IMR-90 (cell line): ENCODE measurements at regions not wholly inside any gene's neighbourhood (a gene's known extent, or its start where the extent isn't known, plus 50 kb on each side); places are given as distances from the start of the nearest gene placed in this dataset.

ENCODE experiments used
- ATAC-seq: fragments of 200-7000 bp; cut with Tn5 transposase; 2 replicates; pipeline ENCODE4 v1.9.1; 2020; ENCODE audit warnings: low read depth, mild to moderate bottlenecking, moderate library complexity
- BruUV-seq: library from RNA; stranded (reverse); fragments of 400-500 nt; replicated peaks from 2 replicates; lab custom pipeline; 2021; lab: Mats Ljungman, UMichigan
- CTCF ChIA-PET: fragments of 300-600 bp; formaldehyde crosslinking; extraction: SDS; loops from one replicate; lab custom pipeline; 2021; ENCODE audit warnings: antibody characterized with exemption; lab: Yijun Ruan, JAX
- POLR2A ChIA-PET: fragments of 300-600 bp; sonication (Branson Sonifier 250); formaldehyde crosslinking; loops from one replicate; lab custom pipeline; 2022; ENCODE audit warnings: antibody characterized with exemption; ENCODE audit not compliant: unreplicated experiment; lab: Charles Lee
- DNase-seq: peaks from one replicate; pipeline ENCODE4 v3.0.0; 2013
- H2AFZ ChIP-seq: replicated peaks from 2 replicates; pipeline ENCODE3; 2013; ENCODE audit warnings: low read length, mild to moderate bottlenecking; ENCODE audit not compliant: poor library complexity
- H2AK5ac ChIP-seq: 2 replicates; pipeline ENCODE4 v1.6.1; 2013; ENCODE audit warnings: low read depth, low read length, inconsistent platforms
- H2AK9ac ChIP-seq: replicated peaks from 2 replicates; pipeline ENCODE3; 2013; ENCODE audit warnings: mild to moderate bottlenecking, low read depth, low read length, moderate library complexity; ENCODE audit not compliant: poor library complexity
- H2BK120ac ChIP-seq: 2 replicates; pipeline ENCODE4 v1.6.1; 2013; ENCODE audit warnings: low read depth, low read length, inconsistent platforms
- H2BK15ac ChIP-seq: 3 replicates; pipeline ENCODE4 v1.6.1; 2013; ENCODE audit warnings: low read depth, low read length, inconsistent platforms
- H2BK20ac ChIP-seq: 2 replicates; pipeline ENCODE4 v1.6.1; 2013; ENCODE audit warnings: low read depth, mild to moderate bottlenecking, inconsistent platforms, low read length, moderate library complexity
- H2BK5ac ChIP-seq: 2 replicates; pipeline ENCODE4 v1.6.1; 2013; ENCODE audit warnings: mild to moderate bottlenecking, low read depth, low read length, inconsistent platforms; ENCODE audit not compliant: poor library complexity, severe bottlenecking
- H3K14ac ChIP-seq: replicated peaks from 2 replicates; pipeline ENCODE4 v1.6.1; 2013; ENCODE audit warnings: low read depth, low read length, inconsistent platforms
- H3K18ac ChIP-seq: 2 replicates; pipeline ENCODE4 v1.6.1; 2013; ENCODE audit warnings: low read depth, low read length, control low read depth
- H3K23ac ChIP-seq: 2 replicates; pipeline ENCODE4 v1.6.1; 2013; ENCODE audit warnings: low read depth, low read length, inconsistent platforms
- H3K27ac ChIP-seq: 2 replicates; pipeline ENCODE4 v1.5.1; 2013; ENCODE audit warnings: mild to moderate bottlenecking, control low read depth, low read length; ENCODE audit not compliant: insufficient read depth
- H3K27me3 ChIP-seq: 2 replicates; pipeline ENCODE4 v1.6.1; 2013; ENCODE audit warnings: low read length; ENCODE audit not compliant: control insufficient read depth, insufficient read depth
- H3K36me3 ChIP-seq: 2 replicates; pipeline ENCODE4 v1.6.1; 2013; ENCODE audit warnings: low read length, mixed read lengths; ENCODE audit not compliant: control insufficient read depth, insufficient read depth
- H3K4ac ChIP-seq: 2 replicates; pipeline ENCODE4 v1.6.1; 2013; ENCODE audit warnings: low read depth, low read length, inconsistent platforms
- H3K4me1 ChIP-seq: 2 replicates; pipeline ENCODE4 v1.6.1; 2013; ENCODE audit warnings: low read length, mixed read lengths; ENCODE audit not compliant: control insufficient read depth, insufficient read depth
- H3K4me2 ChIP-seq: 2 replicates; pipeline ENCODE4 v1.6.1; 2013; ENCODE audit warnings: low read depth, mild to moderate bottlenecking, control low read depth, low read length, moderate library complexity
- H3K4me3 ChIP-seq: 2 replicates; pipeline ENCODE4 v1.5.1; 2013; ENCODE audit warnings: low read depth, mild to moderate bottlenecking, control low read depth, low read length, moderate library complexity; ENCODE audit not compliant: insufficient read depth
- H3K56ac ChIP-seq: 2 replicates; pipeline ENCODE4 v1.6.1; 2013; ENCODE audit warnings: low read length, inconsistent platforms; ENCODE audit not compliant: insufficient read depth; ENCODE audit errors: extremely low read depth
- H3K79me1 ChIP-seq, 2 experiments: 2 replicates each; pipeline ENCODE4 v1.6.1; 2013; ENCODE audit warnings: low read length in 2 of 2, inconsistent platforms in 1 of 2, low read depth in 1 of 2
- H3K9ac ChIP-seq: 2 replicates; pipeline ENCODE4 v1.6.1; 2013; ENCODE audit warnings: low read depth, low read length, control low read depth
- H3K9me1 ChIP-seq: 2 replicates; pipeline ENCODE4 v1.6.1; 2013; ENCODE audit warnings: low read length, inconsistent platforms; ENCODE audit not compliant: insufficient read depth
- H3K9me3 ChIP-seq: 2 replicates; pipeline ENCODE4 v1.6.1; 2013; ENCODE audit warnings: low read length; ENCODE audit not compliant: control insufficient read depth, insufficient read depth
- H4K20me1 ChIP-seq: 2 replicates; pipeline ENCODE4 v1.6.1; 2013; ENCODE audit warnings: low read length, inconsistent platforms; ENCODE audit not compliant: insufficient read depth
- H4K5ac ChIP-seq: 2 replicates; pipeline ENCODE4 v1.6.1; 2013; ENCODE audit warnings: mild to moderate bottlenecking, low read depth, low read length, control low read depth
- H4K8ac ChIP-seq, 2 experiments: 2 replicates each; pipeline ENCODE4 v1.6.1; 2013; ENCODE audit warnings: low read depth in 2 of 2, low read length in 2 of 2, control low read depth in 1 of 2, inconsistent platforms in 1 of 2
- H4K91ac ChIP-seq: 2 replicates; pipeline ENCODE4 v1.6.1; 2013; ENCODE audit warnings: low read depth, low read length, inconsistent platforms; ENCODE audit not compliant: insufficient read depth
- BHLHE40 ChIP-seq: fragments of 150-350 bp; IDR thresholded peaks from 2 replicates; pipeline ENCODE4 v1.6.1; 2016; ENCODE audit warnings: mild to moderate bottlenecking, low read depth, low read length
- CEBPB ChIP-seq: IDR thresholded peaks from 2 replicates; pipeline ENCODE4 v1.6.1; 2012; ENCODE audit warnings: low read depth, low read length, improper control_type of control experiment
- CHD1 ChIP-seq: IDR thresholded peaks from 2 replicates; pipeline ENCODE4 v1.6.1; 2012; ENCODE audit warnings: low read depth, low read length, improper control_type of control experiment
- FOS ChIP-seq: fragments of 150-350 bp; IDR thresholded peaks from 2 replicates; pipeline ENCODE4 v1.6.1; 2016; ENCODE audit warnings: low read depth, low read length
- MAFK ChIP-seq: IDR thresholded peaks from 2 replicates; pipeline ENCODE4 v1.6.1; 2012; ENCODE audit warnings: low read depth, low read length, improper control_type of control experiment
- MXI1 ChIP-seq: IDR thresholded peaks from 2 replicates; pipeline ENCODE4 v1.6.1; 2012; ENCODE audit warnings: low read depth, mild to moderate bottlenecking, low read length, moderate library complexity, borderline replicate concordance
- NFE2L2 ChIP-seq: fragments of 150-350 bp; IDR thresholded peaks from 2 replicates; pipeline ENCODE4 v1.6.1; 2016; ENCODE audit warnings: low read depth, mild to moderate bottlenecking, low read length
- POLR2A ChIP-seq: IDR thresholded peaks from 2 replicates; pipeline ENCODE4 v1.6.1; 2012; ENCODE audit warnings: mild to moderate bottlenecking, low read depth, low read length
- RAD21 ChIP-seq: IDR thresholded peaks from 2 replicates; pipeline ENCODE4 v1.6.1; 2012; ENCODE audit warnings: low read length, improper control_type of control experiment
- RCOR1 ChIP-seq: IDR thresholded peaks from 2 replicates; pipeline ENCODE4 v1.6.1; 2012; ENCODE audit warnings: mild to moderate bottlenecking, low read length, improper control_type of control experiment; ENCODE audit not compliant: insufficient replicate concordance
- RFX5 ChIP-seq: IDR thresholded peaks from 2 replicates; pipeline ENCODE4 v1.8.0; 2012; ENCODE audit warnings: low read depth, mild to moderate bottlenecking, low read length, moderate library complexity
- WGBS, 2 experiments: methylation state at CpG; one replicate each; pipeline versions ENCODE4 v1.1.5 to v1.1.7; 2013; ENCODE audit warnings: missing lambda C conversion rate in 2 of 2; ENCODE audit not compliant: insufficient read length in 1 of 2; ENCODE audit errors: extremely low coverage in 2 of 2; 5-methylcytosine and 5-hydroxymethylcytosine counted together
- dilution Hi-C: fragments of 300-500 bp; cut with HindIII; formaldehyde crosslinking; loops from one replicate; pipeline ENCODE4 v1.14.3; 2018; ENCODE audit warnings: low sequenced_read_pairs; ENCODE audit not compliant: unreplicated experiment
- in situ Hi-C: fragments of 300-500 bp; cut with MboI; formaldehyde crosslinking; loops from 3 replicates; pipeline ENCODE4 v1.14.3; 2019; ENCODE audit warnings: low sequenced_read_pairs, inconsistent platforms, mixed read lengths
- intact Hi-C: fragments of 100-400 bp; cut with micrococcal nuclease; formaldehyde crosslinking; loops from 2 replicates; pipeline ENCODE4 v1.10.0; 2022
- TF ChIP-seq, protein P1 (sequence below): conservative IDR thresholded peaks from 2 replicates; pipeline ENCODE4 v1.5.1; 2012; ENCODE audit warnings: mild to moderate bottlenecking, low read depth, low read length, improper control_type of control experiment
- TF ChIP-seq, protein P2 (sequence below): fragments of 150-350 bp; IDR thresholded peaks from 2 replicates; pipeline ENCODE4 v1.6.1; 2016; ENCODE audit warnings: low read depth, mild to moderate bottlenecking, low read length, moderate library complexity, borderline replicate concordance

DNA sequence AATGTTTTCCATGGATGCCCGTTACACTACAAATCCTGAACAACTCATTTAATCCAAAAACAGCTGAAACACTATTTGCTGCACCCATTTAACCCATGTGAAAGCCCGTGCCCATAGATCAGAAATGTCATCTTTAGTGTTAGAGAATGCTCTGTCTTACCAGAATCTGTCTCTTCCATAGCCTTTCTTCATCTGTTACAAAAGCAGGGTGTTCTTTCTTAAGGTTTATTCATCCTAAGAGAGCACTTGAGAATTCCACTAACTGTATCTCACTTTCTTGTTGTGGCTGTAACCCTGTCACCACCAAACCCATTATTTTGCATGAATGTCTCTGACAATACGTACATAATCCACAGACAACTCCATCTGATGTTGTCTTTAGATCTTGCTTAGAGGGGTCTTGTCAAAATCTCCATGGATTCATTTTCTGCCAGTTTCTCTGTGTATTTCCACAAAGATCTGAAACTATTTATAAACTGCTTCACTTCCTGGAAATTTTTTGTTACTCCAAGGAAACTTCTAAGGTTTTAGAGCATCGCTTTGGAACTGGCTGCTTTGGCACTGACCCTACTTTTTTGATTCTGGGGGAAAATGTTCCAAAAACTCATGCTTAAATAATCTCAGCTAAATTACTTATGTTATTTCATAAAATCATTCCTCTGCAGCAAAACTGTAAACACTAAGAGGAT is 167.8 kb upstream of the CCDC54 start:
- peak overlapping the region in 1 of 2 experiments; percentile 51; a peak in 2 of 4 replicates for H4K8ac ChIP-seq
- no peaks in the 10 kb centered on the region for H3K9me3 ChIP-seq
- H3K4me3 ChIP-seq = no peak overlapping the region
- H4K91ac ChIP-seq = peak overlapping the region; percentile 18; the same call in 1 of the 2 replicates
- no peak overlapping the region; the same call in 1 of the 2 replicates for H3K56ac ChIP-seq
- H3K79me1 ChIP-seq = 0 out of 4 replicates have a peak, but pooled peaks cover 0 to 3% of the 10 kb centered on the region in 2 experiments
- H2AK9ac ChIP-seq = no peak overlapping the region
- DNase-seq (no peak), ATAC-seq (no peak)
- peak overlapping the region; percentile 25; the same call in 1 of the 2 replicates for H3K23ac ChIP-seq
- H3K36me3 ChIP-seq = no peaks in the 10 kb centered on the region
- no peak overlapping the region for H3K9ac ChIP-seq
- H2BK120ac ChIP-seq = peak overlapping the region; percentile 83
- H4K20me1 ChIP-seq = no peaks in the 10 kb centered on the region
- peaks cover 8% of the 10 kb centered on the region for H3K9me1 ChIP-seq
- H3K4me2 ChIP-seq = peak overlapping the region; percentile 68
- peaks cover 21% of the 10 kb centered on the region for H3K4me1 ChIP-seq
- 20% methylated on average over 1 of the region's 4 CpGs; no CpG with 5 or more reads in 1 of the 2 experiments for WGBS, 2 experiments
- TF ChIP-seq, protein P1, sequence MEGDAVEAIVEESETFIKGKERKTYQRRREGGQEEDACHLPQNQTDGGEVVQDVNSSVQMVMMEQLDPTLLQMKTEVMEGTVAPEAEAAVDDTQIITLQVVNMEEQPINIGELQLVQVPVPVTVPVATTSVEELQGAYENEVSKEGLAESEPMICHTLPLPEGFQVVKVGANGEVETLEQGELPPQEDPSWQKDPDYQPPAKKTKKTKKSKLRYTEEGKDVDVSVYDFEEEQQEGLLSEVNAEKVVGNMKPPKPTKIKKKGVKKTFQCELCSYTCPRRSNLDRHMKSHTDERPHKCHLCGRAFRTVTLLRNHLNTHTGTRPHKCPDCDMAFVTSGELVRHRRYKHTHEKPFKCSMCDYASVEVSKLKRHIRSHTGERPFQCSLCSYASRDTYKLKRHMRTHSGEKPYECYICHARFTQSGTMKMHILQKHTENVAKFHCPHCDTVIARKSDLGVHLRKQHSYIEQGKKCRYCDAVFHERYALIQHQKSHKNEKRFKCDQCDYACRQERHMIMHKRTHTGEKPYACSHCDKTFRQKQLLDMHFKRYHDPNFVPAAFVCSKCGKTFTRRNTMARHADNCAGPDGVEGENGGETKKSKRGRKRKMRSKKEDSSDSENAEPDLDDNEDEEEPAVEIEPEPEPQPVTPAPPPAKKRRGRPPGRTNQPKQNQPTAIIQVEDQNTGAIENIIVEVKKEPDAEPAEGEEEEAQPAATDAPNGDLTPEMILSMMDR = no peak
- TF ChIP-seq MXI1 = no peak
- TF ChIP-seq MAFK = no peak
- no peak for TF ChIP-seq BHLHE40
- no peak for TF ChIP-seq FOS
- no peak for TF ChIP-seq CHD1
- no peak for TF ChIP-seq NFE2L2
- no peak for TF ChIP-seq CEBPB
- no peak for TF ChIP-seq POLR2A
- no peak for TF ChIP-seq RCOR1
- TF ChIP-seq RAD21 = no peak
- TF ChIP-seq, protein P2, sequence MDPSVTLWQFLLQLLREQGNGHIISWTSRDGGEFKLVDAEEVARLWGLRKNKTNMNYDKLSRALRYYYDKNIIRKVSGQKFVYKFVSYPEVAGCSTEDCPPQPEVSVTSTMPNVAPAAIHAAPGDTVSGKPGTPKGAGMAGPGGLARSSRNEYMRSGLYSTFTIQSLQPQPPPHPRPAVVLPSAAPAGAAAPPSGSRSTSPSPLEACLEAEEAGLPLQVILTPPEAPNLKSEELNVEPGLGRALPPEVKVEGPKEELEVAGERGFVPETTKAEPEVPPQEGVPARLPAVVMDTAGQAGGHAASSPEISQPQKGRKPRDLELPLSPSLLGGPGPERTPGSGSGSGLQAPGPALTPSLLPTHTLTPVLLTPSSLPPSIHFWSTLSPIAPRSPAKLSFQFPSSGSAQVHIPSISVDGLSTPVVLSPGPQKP = no peak
- TF ChIP-seq RFX5 = no peak
- in situ Hi-C loops = no loop called here
- no peak overlapping the region for H2AFZ ChIP-seq
- no TSS peak for BruUV-seq
- ChIA-PET POLR2A (no interaction called here), CTCF (interaction anchor here (0.5 to 1.0 kb wide), 3 partner anchors 13 to 1814 kb away, joined by 3 to 4 read pairs (median 3); no protein-coding TSS in a partner anchor)
- dilution Hi-C loops = no loop called here
- intact Hi-C loops = no loop called here
- no peak overlapping the region for H2BK5ac ChIP-seq
- H3K14ac ChIP-seq = no peak overlapping the region
- peak overlapping the region; percentile 64; the same call in 1 of the 2 replicates for H4K5ac ChIP-seq
- peak overlapping the region; percentile 69; the same call in 1 of the 3 replicates for H2BK15ac ChIP-seq
- peak overlapping the region; percentile 76 for H3K18ac ChIP-seq
- H3K27ac ChIP-seq = peak overlapping the region; percentile 41; the same call in 1 of the 2 replicates
- peak overlapping the region; percentile 38; the same call in 1 of the 2 replicates for H3K4ac ChIP-seq
- H2BK20ac ChIP-seq = peak overlapping the region; percentile 83; the same call in 1 of the 2 replicates
- no peaks in the 10 kb centered on the region for H3K27me3 ChIP-seq
- H2AK5ac ChIP-seq = no peak overlapping the region
